ENCODE measurements at regions not wholly inside any gene's neighbourhood (a gene's known extent, or its start where the extent isn't known, plus 50 kb on each side); places are given as distances from the start of the nearest gene placed in this dataset.

- H3K4me3 ChIP-seq (ENCODE audit: low read depth, low read length): no peak overlapping the region
- TF ChIP-seq CTCF (IDR thresholded peaks at IDR 0.05; ENCODE audit: insufficient read depth, low read depth, low read length, missing control alignments): no peak
- no peak for DNase-seq (ENCODE audit: low read depth)
Observed at GRCh38 chr19:30102666-30103065, 160.6 kb downstream of the URI1 start.

- no peak for DNase-seq (ENCODE audit: low read depth)
- TF ChIP-seq CTCF (IDR thresholded peaks at IDR 0.05; ENCODE audit: insufficient read depth, low read depth, low read length, missing control alignments): no peak
- no peak overlapping the region for H3K4me3 ChIP-seq (ENCODE audit: low read depth, low read length)
Observed at GRCh38 chr19:30103981-30104380, 161.9 kb downstream of the URI1 start.

- no peak for TF ChIP-seq CTCF (IDR thresholded peaks at IDR 0.05; ENCODE audit: insufficient read depth, low read depth, low read length, missing control alignments)
- no peak for DNase-seq (ENCODE audit: low read depth)
- no peak overlapping the region for H3K4me3 ChIP-seq (ENCODE audit: low read depth, low read length)
Observed at GRCh38 chr19:30105316-30105715, 163.3 kb downstream of the URI1 start.

- peak; percentile 34 for DNase-seq (ENCODE audit: low read depth)
- no peak for TF ChIP-seq CTCF (IDR thresholded peaks at IDR 0.05; ENCODE audit: insufficient read depth, low read depth, low read length, missing control alignments)
- no peak overlapping the region for H3K4me3 ChIP-seq (ENCODE audit: low read depth, low read length)
Observed at GRCh38 chr19:30105727-30106126, 163.7 kb downstream of the URI1 start.

GRCh38 chr19:30106417-30107095 lies 164.5 kb downstream of the URI1 start:
- DNase-seq (ENCODE audit: low read depth): no peak
- no peak overlapping the region for H3K4me3 ChIP-seq (ENCODE audit: low read depth, low read length)
- no peak for TF ChIP-seq CTCF (IDR thresholded peaks at IDR 0.05; ENCODE audit: insufficient read depth, low read depth, low read length, missing control alignments)

GRCh38 chr19:30107251-30107650 lies 165.2 kb downstream of the URI1 start:
- DNase-seq (ENCODE audit: low read depth): no peak
- no peak for TF ChIP-seq CTCF (IDR thresholded peaks at IDR 0.05; ENCODE audit: insufficient read depth, low read depth, low read length, missing control alignments)
- no peak overlapping the region for H3K4me3 ChIP-seq (ENCODE audit: low read depth, low read length)

GRCh38 chr19:30109565-30109964 lies 167.5 kb downstream of the URI1 start:
- TF ChIP-seq CTCF (IDR thresholded peaks at IDR 0.05; ENCODE audit: insufficient read depth, low read depth, low read length, missing control alignments): no peak
- DNase-seq (ENCODE audit: low read depth): peak; percentile 35
- H3K4me3 ChIP-seq (ENCODE audit: low read depth, low read length): no peak overlapping the region
